ENCODE measurements at regions not wholly inside any gene's neighbourhood (a gene's known extent, or its start where the extent isn't known, plus 50 kb on each side); places are given as distances from the start of the nearest gene placed in this dataset.

DNA sequence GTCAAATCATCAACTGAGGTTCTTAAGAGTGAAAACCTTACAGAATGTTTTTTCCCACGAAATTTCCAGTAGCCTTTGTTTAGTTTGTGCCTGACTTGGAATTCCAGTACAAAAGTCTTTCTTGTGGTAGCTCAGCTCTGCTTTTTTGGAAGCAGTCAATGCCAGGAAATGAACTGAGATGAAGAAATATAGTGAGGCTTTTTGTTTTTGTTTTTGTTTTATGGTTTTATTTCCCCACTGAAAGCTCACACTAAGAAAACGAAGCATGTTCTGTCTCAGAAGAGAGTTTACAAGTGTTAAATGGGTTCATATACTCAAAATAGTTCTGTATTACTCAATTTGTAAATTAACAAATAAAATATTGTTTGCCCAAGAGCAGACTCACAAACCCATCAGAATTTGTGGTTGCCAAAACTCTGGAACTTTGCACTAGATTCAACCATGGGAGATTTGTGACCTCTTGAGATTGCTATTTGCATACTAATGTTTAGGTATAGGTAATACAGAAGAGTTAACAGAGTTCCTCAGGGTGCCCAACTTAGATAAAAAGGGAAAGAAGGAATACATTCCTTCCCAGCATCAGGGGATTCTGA is 1060.8 kb downstream of the FAT4 start:
- H3K4me2 ChIP-seq (ENCODE audit: low read length), result no peak overlapping the region

DNA sequence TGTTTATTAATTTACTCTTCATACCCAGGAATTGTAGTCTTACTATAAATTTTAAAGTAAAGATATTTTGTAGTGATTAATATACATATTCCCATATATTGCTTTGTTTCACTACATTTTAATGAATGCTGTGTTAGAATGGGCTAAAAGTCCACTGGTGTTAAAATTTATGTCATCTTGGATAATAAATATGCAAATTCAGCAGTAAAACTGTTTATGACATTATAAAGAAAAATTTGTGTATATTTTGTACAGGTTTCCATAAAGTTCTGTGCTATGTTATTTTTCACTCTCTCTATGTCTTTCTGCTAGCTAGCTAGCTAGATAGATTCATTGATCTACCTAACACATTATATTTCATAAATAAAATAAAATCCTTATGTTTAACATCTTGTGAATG is 1071.2 kb downstream of the FAT4 start:
- TF ChIP-seq, protein P1, sequence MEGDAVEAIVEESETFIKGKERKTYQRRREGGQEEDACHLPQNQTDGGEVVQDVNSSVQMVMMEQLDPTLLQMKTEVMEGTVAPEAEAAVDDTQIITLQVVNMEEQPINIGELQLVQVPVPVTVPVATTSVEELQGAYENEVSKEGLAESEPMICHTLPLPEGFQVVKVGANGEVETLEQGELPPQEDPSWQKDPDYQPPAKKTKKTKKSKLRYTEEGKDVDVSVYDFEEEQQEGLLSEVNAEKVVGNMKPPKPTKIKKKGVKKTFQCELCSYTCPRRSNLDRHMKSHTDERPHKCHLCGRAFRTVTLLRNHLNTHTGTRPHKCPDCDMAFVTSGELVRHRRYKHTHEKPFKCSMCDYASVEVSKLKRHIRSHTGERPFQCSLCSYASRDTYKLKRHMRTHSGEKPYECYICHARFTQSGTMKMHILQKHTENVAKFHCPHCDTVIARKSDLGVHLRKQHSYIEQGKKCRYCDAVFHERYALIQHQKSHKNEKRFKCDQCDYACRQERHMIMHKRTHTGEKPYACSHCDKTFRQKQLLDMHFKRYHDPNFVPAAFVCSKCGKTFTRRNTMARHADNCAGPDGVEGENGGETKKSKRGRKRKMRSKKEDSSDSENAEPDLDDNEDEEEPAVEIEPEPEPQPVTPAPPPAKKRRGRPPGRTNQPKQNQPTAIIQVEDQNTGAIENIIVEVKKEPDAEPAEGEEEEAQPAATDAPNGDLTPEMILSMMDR (IDR thresholded peaks at IDR 0.05; ENCODE audit: low read depth, low read length, poor library complexity, severe bottlenecking), result no peak
- TF ChIP-seq EZH2phosphoT487 (IDR thresholded peaks at IDR 0.05; ENCODE audit: borderline replicate concordance, low read length), result no peak

More for the DNA sequence above, 1060.8 kb downstream of the FAT4 start:
- no peaks in the 10 kb centered on the region for H3K9me3 ChIP-seq (ENCODE audit: control insufficient read depth, insufficient read depth, low read length)
- H4K20me1 ChIP-seq (ENCODE audit: control insufficient read depth, insufficient read depth, low read depth, low read length), result no peaks in the 10 kb centered on the region
- H3K4me3 ChIP-seq (ENCODE audit: low read length), result no peak overlapping the region
- H3K79me2 ChIP-seq (ENCODE audit: control insufficient read depth, low read length), result no peaks in the 10 kb centered on the region
- H3K9me2 ChIP-seq (replicated peaks; ENCODE audit: control insufficient read depth, low read length), result no peaks in the 10 kb centered on the region
- no peaks in the 10 kb centered on the region for H3K4me1 ChIP-seq (ENCODE audit: control insufficient read depth, low read length)
- H3K36me3 ChIP-seq (ENCODE audit: control insufficient read depth, low read length), result no peaks in the 10 kb centered on the region
- TF ChIP-seq, protein P1 (IDR thresholded peaks at IDR 0.05; ENCODE audit: low read depth, low read length, poor library complexity, severe bottlenecking), result no peak
- no peak for TF ChIP-seq EZH2phosphoT487 (IDR thresholded peaks at IDR 0.05; ENCODE audit: borderline replicate concordance, low read length)
- no peaks in the 10 kb centered on the region for H3K27me3 ChIP-seq (ENCODE audit: control insufficient read depth, low read length)
- H3K27ac ChIP-seq (ENCODE audit: low read depth, low read length), result no peak overlapping the region
- H3F3A ChIP-seq (ENCODE audit: control insufficient read depth, insufficient read depth), result no peaks in the 10 kb centered on the region

DNA sequence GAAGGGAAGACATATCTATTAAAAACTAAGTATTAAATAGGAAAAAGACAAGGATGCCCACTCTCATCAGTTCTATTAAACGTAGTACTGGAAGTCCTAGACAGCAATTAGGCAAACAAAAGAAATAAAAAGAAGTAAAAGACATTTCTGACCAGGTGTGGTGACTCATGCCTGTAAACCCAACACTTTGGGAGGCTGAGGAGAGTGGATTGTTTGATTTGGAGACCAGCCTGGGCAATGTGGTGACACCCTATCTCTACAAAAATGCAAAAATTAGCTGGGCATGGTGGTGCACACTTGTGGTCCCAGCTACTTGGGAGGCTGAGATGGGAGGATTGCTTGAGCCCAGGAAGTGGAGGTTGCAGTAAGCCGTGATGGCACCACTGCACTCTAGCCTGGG is 1071.8 kb downstream of the FAT4 start:
- Histone ChIP-seq H3K27ac (ENCODE audit: low read depth, low read length) (no peak overlapping the region), H3K9me3 (ENCODE audit: control insufficient read depth, insufficient read depth, low read length) (no peaks in the 10 kb centered on the region), H3K9me2 (replicated peaks; ENCODE audit: control insufficient read depth, low read length) (no peaks in the 10 kb centered on the region), H3K79me2 (ENCODE audit: control insufficient read depth, low read length) (no peaks in the 10 kb centered on the region), H3F3A (ENCODE audit: control insufficient read depth, insufficient read depth) (no peaks in the 10 kb centered on the region), H3K36me3 (ENCODE audit: control insufficient read depth, low read length) (no peaks in the 10 kb centered on the region), H3K4me2 (ENCODE audit: low read length) (no peak overlapping the region), H3K27me3 (ENCODE audit: control insufficient read depth, low read length) (no peaks in the 10 kb centered on the region), H4K20me1 (ENCODE audit: control insufficient read depth, insufficient read depth, low read depth, low read length) (no peaks in the 10 kb centered on the region), H3K4me1 (ENCODE audit: control insufficient read depth, low read length) (no peaks in the 10 kb centered on the region), H3K4me3 (ENCODE audit: low read length) (no peak overlapping the region)
- TF ChIP-seq, protein P1 (IDR thresholded peaks at IDR 0.05; ENCODE audit: low read depth, low read length, poor library complexity, severe bottlenecking), result no peak

More for the DNA sequence above, 1071.2 kb downstream of the FAT4 start:
- no peaks in the 10 kb centered on the region for H3K9me2 ChIP-seq (replicated peaks; ENCODE audit: control insufficient read depth, low read length)
- H3K27ac ChIP-seq (ENCODE audit: low read depth, low read length), result no peak overlapping the region
- no peak overlapping the region for H3K4me3 ChIP-seq (ENCODE audit: low read length)
- H3K4me1 ChIP-seq (ENCODE audit: control insufficient read depth, low read length), result no peaks in the 10 kb centered on the region
- H3K9me3 ChIP-seq (ENCODE audit: control insufficient read depth, insufficient read depth, low read length), result no peaks in the 10 kb centered on the region
- no peak overlapping the region for H3K4me2 ChIP-seq (ENCODE audit: low read length)
- no peaks in the 10 kb centered on the region for H3K79me2 ChIP-seq (ENCODE audit: control insufficient read depth, low read length)
- H3F3A ChIP-seq (ENCODE audit: control insufficient read depth, insufficient read depth), result no peaks in the 10 kb centered on the region
- H4K20me1 ChIP-seq (ENCODE audit: control insufficient read depth, insufficient read depth, low read depth, low read length), result no peaks in the 10 kb centered on the region
- H3K36me3 ChIP-seq (ENCODE audit: control insufficient read depth, low read length), result no peaks in the 10 kb centered on the region
- no peaks in the 10 kb centered on the region for H3K27me3 ChIP-seq (ENCODE audit: control insufficient read depth, low read length)
